ENCODE measurements at regions not wholly inside any gene's neighbourhood (a gene's known extent, or its start where the extent isn't known, plus 50 kb on each side); places are given as distances from the start of the nearest gene placed in this dataset.

GRCh38 chr5:23579566-23579965, 72.2 kb downstream of the PRDM9 start:
- Histone ChIP-seq H3K4me3 (no peak overlapping the region), H3K9ac (no peak overlapping the region), H3K4me2 (no peak overlapping the region), H3K36me3 (no peaks in the 10 kb centered on the region), H3K27me3 (no peaks in the 10 kb centered on the region), H4K20me1 (no peaks in the 10 kb centered on the region), H3K27ac (no peak overlapping the region), H3K4me1 (no peaks in the 10 kb centered on the region), H3K9me3 (replicated peaks in 1 of 11) (no peaks in the 10 kb centered on the region)
- no peak for TF ChIP-seq Cebpa-rat (IDR thresholded peaks at IDR 0.05)

- H4K20me1 ChIP-seq: no peaks in the 10 kb centered on the region
- no peaks in the 10 kb centered on the region for H3K36me3 ChIP-seq
- no peak overlapping the region for H3K4me2 ChIP-seq
- no peak overlapping the region for H3K27ac ChIP-seq
- no peak for TF ChIP-seq Cebpa-rat (IDR thresholded peaks at IDR 0.05)
- no peak overlapping the region for H3K9ac ChIP-seq
- no peaks in the 10 kb centered on the region for H3K4me1 ChIP-seq
- H3K9me3 ChIP-seq (replicated peaks in 1 of 11): no peaks in the 10 kb centered on the region
- no peaks in the 10 kb centered on the region for H3K27me3 ChIP-seq
- H3K4me3 ChIP-seq: no peak overlapping the region
These were observed 75.7 kb downstream of the PRDM9 start for GRCh38 chr5:23583081-23583480.

GRCh38 chr5:23588841-23589326, 81.5 kb downstream of the PRDM9 start:
- Histone ChIP-seq H4K20me1 (no peaks in the 10 kb centered on the region), H3K4me3 (no peak overlapping the region), H3K27ac (no peak overlapping the region), H3K27me3 (no peaks in the 10 kb centered on the region), H3K4me1 (no peaks in the 10 kb centered on the region), H3K9ac (no peak overlapping the region), H3K36me3 (no peaks in the 10 kb centered on the region), H3K4me2 (no peak overlapping the region), H3K9me3 (replicated peaks in 1 of 11) (no peaks in the 10 kb centered on the region)
- TF ChIP-seq Cebpa-rat (IDR thresholded peaks at IDR 0.05): no peak

- Histone ChIP-seq H3K4me2 (no peak overlapping the region), H3K27ac (no peak overlapping the region), H3K9me3 (replicated peaks in 1 of 11) (no peaks in the 10 kb centered on the region), H3K36me3 (no peaks in the 10 kb centered on the region), H3K4me1 (no peaks in the 10 kb centered on the region), H3K4me3 (no peak overlapping the region), H3K9ac (no peak overlapping the region), H4K20me1 (no peaks in the 10 kb centered on the region), H3K27me3 (no peaks in the 10 kb centered on the region)
- no peak for TF ChIP-seq Cebpa-rat (IDR thresholded peaks at IDR 0.05)
These were observed 83.8 kb downstream of the PRDM9 start for GRCh38 chr5:23591250-23591649.

GRCh38 chr5:23606927-23607326, 99.5 kb downstream of the PRDM9 start:
- Histone ChIP-seq H3K4me1 (no peaks in the 10 kb centered on the region), H3K4me2 (no peak overlapping the region), H3K9me3 (replicated peaks in 1 of 11) (no peaks in the 10 kb centered on the region), H3K27ac (no peak overlapping the region), H3K27me3 (no peaks in the 10 kb centered on the region), H3K36me3 (no peaks in the 10 kb centered on the region), H3K9ac (no peak overlapping the region), H4K20me1 (no peaks in the 10 kb centered on the region; a peak in 1 of 22 replicates), H3K4me3 (no peak overlapping the region)
- TF ChIP-seq Cebpa-rat (IDR thresholded peaks at IDR 0.05): no peak

GRCh38 chr5:23612701-23613100, 105.3 kb downstream of the PRDM9 start:
- no peaks in the 10 kb centered on the region for H3K36me3 ChIP-seq
- no peaks in the 10 kb centered on the region; a peak in 1 of 22 replicates for H4K20me1 ChIP-seq
- peaks cover 9 to 19% (median 13%) of the 10 kb centered on the region in 11 experiments; a peak in 21 of 22 replicates for H3K9me3 ChIP-seq (replicated peaks in 1 of 11)
- no peaks in the 10 kb centered on the region for H3K4me1 ChIP-seq
- no peak overlapping the region for H3K9ac ChIP-seq
- H3K4me3 ChIP-seq: no peak overlapping the region
- TF ChIP-seq Cebpa-rat (IDR thresholded peaks at IDR 0.05): no peak
- H3K27ac ChIP-seq: no peak overlapping the region
- H3K27me3 ChIP-seq: no peaks in the 10 kb centered on the region
- no peak overlapping the region for H3K4me2 ChIP-seq

- Histone ChIP-seq H3K36me3 (no peaks in the 10 kb centered on the region), H3K9ac (no peak overlapping the region), H3K27me3 (no peaks in the 10 kb centered on the region), H3K27ac (no peak overlapping the region), H3K4me2 (no peak overlapping the region), H3K4me1 (no peaks in the 10 kb centered on the region), H4K20me1 (no peaks in the 10 kb centered on the region; a peak in 1 of 22 replicates), H3K9me3 (replicated peaks in 1 of 11) (peaks cover 9 to 19% (median 13%) of the 10 kb centered on the region in 11 experiments; a peak in 21 of 22 replicates), H3K4me3 (no peak overlapping the region)
- no peak for TF ChIP-seq Cebpa-rat (IDR thresholded peaks at IDR 0.05)
These were observed 106.2 kb downstream of the PRDM9 start for GRCh38 chr5:23613566-23613965.

- Histone ChIP-seq H3K4me1 (no peaks in the 10 kb centered on the region), H3K9ac (no peak overlapping the region), H3K36me3 (no peaks in the 10 kb centered on the region), H3K9me3 (replicated peaks in 1 of 11) (peaks cover 9 to 19% (median 13%) of the 10 kb centered on the region in 11 experiments; a peak in 21 of 22 replicates), H3K4me2 (no peak overlapping the region), H4K20me1 (no peaks in the 10 kb centered on the region; a peak in 1 of 22 replicates), H3K27ac (no peak overlapping the region), H3K27me3 (no peaks in the 10 kb centered on the region), H3K4me3 (no peak overlapping the region)
- no peak for TF ChIP-seq Cebpa-rat (IDR thresholded peaks at IDR 0.05)
These were observed 107.0 kb downstream of the PRDM9 start for GRCh38 chr5:23614422-23614821.

- Histone ChIP-seq H3K4me3 (no peak overlapping the region), H3K4me2 (no peak overlapping the region), H3K9ac (no peak overlapping the region), H4K20me1 (no peaks in the 10 kb centered on the region), H3K27me3 (no peaks in the 10 kb centered on the region), H3K36me3 (no peaks in the 10 kb centered on the region), H3K27ac (no peak overlapping the region), H3K4me1 (no peaks in the 10 kb centered on the region), H3K9me3 (replicated peaks in 1 of 11) (no peaks in the 10 kb centered on the region)
- no peak for TF ChIP-seq Cebpa-rat (IDR thresholded peaks at IDR 0.05)
These were observed 119.6 kb downstream of the PRDM9 start for GRCh38 chr5:23626961-23627360.

GRCh38 chr5:23627976-23628375, 120.6 kb downstream of the PRDM9 start:
- Histone ChIP-seq H4K20me1 (no peaks in the 10 kb centered on the region), H3K9me3 (replicated peaks in 1 of 11) (no peaks in the 10 kb centered on the region), H3K9ac (no peak overlapping the region), H3K27me3 (no peaks in the 10 kb centered on the region), H3K36me3 (no peaks in the 10 kb centered on the region), H3K4me2 (no peak overlapping the region), H3K4me1 (no peaks in the 10 kb centered on the region), H3K27ac (no peak overlapping the region), H3K4me3 (no peak overlapping the region)
- TF ChIP-seq Cebpa-rat (IDR thresholded peaks at IDR 0.05): no peak

Data from BLaER1 treated with 17β-estradiol and CSF1 and Interleukin-3, amounts not matched to agents 10 nM and 100 nM (cell line).